ENCODE measurements at regions not wholly inside any gene's neighbourhood (a gene's known extent, or its start where the extent isn't known, plus 50 kb on each side); places are given as distances from the start of the nearest gene placed in this dataset.

DNA sequence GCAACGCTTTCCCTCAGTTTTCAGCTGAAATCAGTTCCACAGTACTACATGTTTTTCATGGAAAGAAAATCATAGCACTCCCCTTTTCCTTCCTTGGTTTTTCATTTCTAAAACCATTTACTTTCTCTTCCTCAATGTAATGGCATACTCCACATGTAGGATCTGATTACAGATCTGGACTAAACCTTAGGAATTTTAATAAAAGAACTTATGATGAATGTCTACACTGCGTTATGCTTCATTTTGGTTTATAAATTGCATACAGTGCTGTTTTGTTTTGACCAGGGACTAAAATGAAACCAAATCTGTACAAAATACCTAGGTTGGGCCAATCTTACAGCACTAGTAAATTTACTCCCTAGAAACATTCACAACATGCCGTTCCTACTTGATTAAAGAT, 589.9 kb downstream of the TBC1D4 start:
- TF ChIP-seq, protein P1, sequence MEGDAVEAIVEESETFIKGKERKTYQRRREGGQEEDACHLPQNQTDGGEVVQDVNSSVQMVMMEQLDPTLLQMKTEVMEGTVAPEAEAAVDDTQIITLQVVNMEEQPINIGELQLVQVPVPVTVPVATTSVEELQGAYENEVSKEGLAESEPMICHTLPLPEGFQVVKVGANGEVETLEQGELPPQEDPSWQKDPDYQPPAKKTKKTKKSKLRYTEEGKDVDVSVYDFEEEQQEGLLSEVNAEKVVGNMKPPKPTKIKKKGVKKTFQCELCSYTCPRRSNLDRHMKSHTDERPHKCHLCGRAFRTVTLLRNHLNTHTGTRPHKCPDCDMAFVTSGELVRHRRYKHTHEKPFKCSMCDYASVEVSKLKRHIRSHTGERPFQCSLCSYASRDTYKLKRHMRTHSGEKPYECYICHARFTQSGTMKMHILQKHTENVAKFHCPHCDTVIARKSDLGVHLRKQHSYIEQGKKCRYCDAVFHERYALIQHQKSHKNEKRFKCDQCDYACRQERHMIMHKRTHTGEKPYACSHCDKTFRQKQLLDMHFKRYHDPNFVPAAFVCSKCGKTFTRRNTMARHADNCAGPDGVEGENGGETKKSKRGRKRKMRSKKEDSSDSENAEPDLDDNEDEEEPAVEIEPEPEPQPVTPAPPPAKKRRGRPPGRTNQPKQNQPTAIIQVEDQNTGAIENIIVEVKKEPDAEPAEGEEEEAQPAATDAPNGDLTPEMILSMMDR (IDR thresholded peaks at IDR 0.05): no peak
- Histone ChIP-seq H3K4me1 (no peaks in the 10 kb centered on the region), H3K9me3 (no peaks in the 10 kb centered on the region), H3K36me3 (no peaks in the 10 kb centered on the region), H3K4me3 (no peak overlapping the region), H3K27ac (no peak overlapping the region), H3K27me3 (ENCODE audit: low read depth) (no peaks in the 10 kb centered on the region)
- intact Hi-C loops (cut with DNase I): no loop called here
- no peak for DNase-seq
- no peak for ATAC-seq

DNA sequence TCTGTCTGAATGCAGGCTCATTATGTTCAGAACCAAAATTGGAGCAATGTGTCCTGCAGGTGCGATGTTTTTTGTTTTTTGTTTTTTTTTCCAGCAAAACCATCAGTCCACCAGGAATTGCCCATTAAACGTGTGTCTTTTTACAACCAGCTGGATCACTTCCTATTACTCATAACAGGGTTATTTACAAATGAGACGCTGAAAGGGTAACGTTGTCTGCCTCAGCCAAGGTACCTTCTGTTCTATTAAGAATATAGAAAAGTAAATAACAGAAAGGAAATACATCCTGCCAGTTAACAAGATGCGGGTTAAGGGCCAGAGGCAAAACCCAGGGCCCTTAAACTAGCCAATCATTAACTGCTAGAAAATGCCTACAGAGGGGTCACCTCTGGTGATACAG, 590.4 kb downstream of the TBC1D4 start:
- Histone ChIP-seq H3K4me3 (no peak overlapping the region), H3K4me1 (no peaks in the 10 kb centered on the region), H3K27me3 (ENCODE audit: low read depth) (no peaks in the 10 kb centered on the region), H3K9me3 (no peaks in the 10 kb centered on the region), H3K36me3 (no peaks in the 10 kb centered on the region), H3K27ac (no peak overlapping the region)
- TF ChIP-seq, protein P1 (IDR thresholded peaks at IDR 0.05): no peak
- intact Hi-C loops (cut with DNase I): no loop called here
- ATAC-seq (no peak), DNase-seq (no peak)

DNA sequence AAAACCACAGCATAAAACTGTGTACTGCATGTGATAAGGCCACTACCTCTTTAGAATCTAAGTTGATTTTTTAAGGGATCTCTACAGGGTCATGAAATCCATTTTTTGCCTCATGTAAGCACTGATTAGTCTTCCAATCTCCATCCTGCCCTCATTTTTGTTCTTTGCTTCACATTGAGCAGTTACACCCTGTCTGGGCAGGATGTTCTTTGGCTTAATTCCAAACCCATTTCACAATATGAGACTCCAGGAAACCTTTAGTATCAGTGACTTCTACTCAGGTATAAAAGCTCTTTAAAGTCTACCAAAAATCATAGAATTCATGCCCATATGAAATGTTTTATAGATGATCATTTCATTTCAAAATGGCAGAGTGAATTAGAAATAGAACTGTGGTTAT, 592.6 kb downstream of the TBC1D4 start:
- Histone ChIP-seq H3K9me3 (no peaks in the 10 kb centered on the region), H3K27ac (no peak overlapping the region), H3K36me3 (no peaks in the 10 kb centered on the region), H3K4me1 (no peaks in the 10 kb centered on the region), H3K27me3 (ENCODE audit: low read depth) (no peaks in the 10 kb centered on the region), H3K4me3 (no peak overlapping the region)
- intact Hi-C loops (cut with DNase I): no loop called here
- ATAC-seq (no peak), DNase-seq (no peak)
- TF ChIP-seq, protein P1 (IDR thresholded peaks at IDR 0.05): no peak

DNA sequence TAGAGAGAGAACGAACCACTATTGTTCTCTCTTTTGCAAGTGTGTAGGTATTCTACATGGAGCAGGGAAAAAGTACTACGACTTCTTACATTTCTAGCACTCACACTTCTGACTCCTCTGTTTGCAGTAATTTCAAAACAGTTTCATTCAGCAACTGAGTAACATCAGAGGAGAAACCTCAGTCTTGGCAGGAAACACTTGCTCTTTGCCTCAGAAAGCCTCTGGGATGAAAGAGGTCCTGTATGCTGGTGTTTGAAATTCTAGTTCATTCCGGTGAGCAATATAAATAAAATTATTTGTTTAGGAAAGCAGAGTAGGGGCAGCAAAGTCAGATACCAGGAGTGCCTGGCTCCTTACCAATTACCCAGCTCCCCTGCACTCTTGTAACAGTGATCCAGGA, 595.5 kb downstream of the TBC1D4 start:
- no peaks in the 10 kb centered on the region for H3K27me3 ChIP-seq (ENCODE audit: low read depth)
- H3K4me1 ChIP-seq: no peaks in the 10 kb centered on the region
- no peak overlapping the region for H3K4me3 ChIP-seq
- intact Hi-C loops (cut with DNase I): no loop called here
- TF ChIP-seq, protein P1 (IDR thresholded peaks at IDR 0.05): no peak
- ATAC-seq: no peak
- H3K36me3 ChIP-seq: no peaks in the 10 kb centered on the region
- no peaks in the 10 kb centered on the region for H3K9me3 ChIP-seq
- DNase-seq: no peak
- no peak overlapping the region for H3K27ac ChIP-seq

DNA sequence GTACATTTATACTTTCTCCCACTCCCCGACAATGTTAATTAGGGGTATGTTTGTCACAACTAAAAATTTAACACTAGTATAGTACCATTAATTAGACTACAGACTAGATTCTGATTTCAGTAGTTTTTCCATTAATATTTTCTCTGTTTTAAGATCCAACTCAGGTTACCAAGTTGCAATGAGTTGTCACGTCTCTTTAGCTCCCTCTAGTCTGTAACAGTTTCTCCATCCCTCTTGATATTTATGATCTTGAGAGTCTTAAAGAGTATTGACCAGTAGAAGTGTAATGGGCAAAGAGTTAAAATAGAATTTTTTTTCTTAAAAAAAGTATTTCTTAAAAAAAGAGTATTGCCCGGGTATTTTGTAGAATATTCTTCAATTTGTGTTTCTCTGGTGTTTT, 598.1 kb downstream of the TBC1D4 start:
- Histone ChIP-seq H3K4me3 (no peak overlapping the region), H3K9me3 (no peaks in the 10 kb centered on the region), H3K36me3 (no peaks in the 10 kb centered on the region), H3K4me1 (no peaks in the 10 kb centered on the region), H3K27me3 (ENCODE audit: low read depth) (no peaks in the 10 kb centered on the region), H3K27ac (no peak overlapping the region)
- intact Hi-C loops (cut with DNase I): no loop called here
- no peak for DNase-seq
- ATAC-seq: no peak
- TF ChIP-seq, protein P1 (IDR thresholded peaks at IDR 0.05): no peak

All from lower lobe of right lung (tissue), 2 donors.